ENCODE measurements at regions not wholly inside any gene's neighbourhood (a gene's known extent, or its start where the extent isn't known, plus 50 kb on each side); places are given as distances from the start of the nearest gene placed in this dataset.

GRCh38 chr4:177975315-177975987 is 533.2 kb upstream of the AGA start:
- TF ChIP-seq CTCF (conservative IDR thresholded peaks at IDR 0.05; ENCODE audit: low read depth, low read length), result no peak
- TF ChIP-seq EZH2 (IDR thresholded peaks at IDR 0.05; ENCODE audit: borderline replicate concordance, low read depth, low read length, poor library complexity, severe bottlenecking), result no peak
